Left renal cortex interstitium (tissue), 4 donors: ENCODE measurements at regions not wholly inside any gene's neighbourhood (a gene's known extent, or its start where the extent isn't known, plus 50 kb on each side); places are given as distances from the start of the nearest gene placed in this dataset.
A peak's percentile ranks its signal among the peaks of the same experiment; 100 is the strongest.

Experiments
- DNase-seq, 4 donors: peaks; one replicate each; pipeline ENCODE4 v3.0.0-alpha.2; 2013; ENCODE audit warnings: low read depth in 4 of 4, low spot score in 2 of 4, missing footprints in 1 of 4

- no peak for DNase-seq
Observed at GRCh38 chr2:49532702-49533101, 378.4 kb upstream of the FSHR start.

- no peak for DNase-seq
Observed at GRCh38 chr2:49515996-49516782, 361.9 kb upstream of the FSHR start.

- no peak for DNase-seq
Observed at GRCh38 chr2:49514201-49514600, 359.9 kb upstream of the FSHR start.

- DNase-seq: no peak
Observed at GRCh38 chr2:49490710-49491109, 336.4 kb upstream of the FSHR start.

GRCh38 chr2:49487139-49487538, 332.8 kb upstream of the FSHR start:
- no peak for DNase-seq

- DNase-seq: no peak
Observed at GRCh38 chr2:49480520-49480919, 326.2 kb upstream of the FSHR start.

GRCh38 chr2:49465157-49465831, 311.0 kb upstream of the FSHR start:
- DNase-seq: no peak

- DNase-seq: no peak
Observed at GRCh38 chr2:49459314-49459993, 305.1 kb upstream of the FSHR start.

- DNase-seq: no peak
Observed at GRCh38 chr2:49444005-49444404, 289.7 kb upstream of the FSHR start.

GRCh38 chr2:49426996-49427395, 272.7 kb upstream of the FSHR start:
- DNase-seq: no peak

GRCh38 chr2:49416252-49416651, 261.9 kb upstream of the FSHR start:
- no peak for DNase-seq

- DNase-seq: peak in 1 of 4 donors; percentile 6
Observed at GRCh38 chr2:49404108-49404507, 249.8 kb upstream of the FSHR start.

GRCh38 chr2:49403637-49404036, 249.3 kb upstream of the FSHR start:
- DNase-seq: no peak

- no peak for DNase-seq
Observed at GRCh38 chr2:49379406-49379805, 225.1 kb upstream of the FSHR start.

GRCh38 chr2:49371128-49371701, 216.9 kb upstream of the FSHR start:
- DNase-seq: no peak

- no peak for DNase-seq
Observed at GRCh38 chr2:49369650-49370049, 215.3 kb upstream of the FSHR start.

- no peak for DNase-seq
Observed at GRCh38 chr2:49369101-49369500, 214.8 kb upstream of the FSHR start.

- no peak for DNase-seq
Observed at GRCh38 chr2:49367003-49367402, 212.7 kb upstream of the FSHR start.

GRCh38 chr2:49360407-49360767, 206.1 kb upstream of the FSHR start:
- no peak for DNase-seq

- no peak for DNase-seq
Observed at GRCh38 chr2:49359721-49360406, 205.5 kb upstream of the FSHR start.

GRCh38 chr2:49355611-49356010, 201.3 kb upstream of the FSHR start:
- no peak for DNase-seq
